Stimulated activated CD4-positive, alpha-beta T cell treated with anti-CD3 and anti-CD28 coated beads, Interleukin-4, amount 100 ng/mL, for 48 hours (primary cell): ENCODE measurements at regions not wholly inside any gene's neighbourhood (a gene's known extent, or its start where the extent isn't known, plus 50 kb on each side); places are given as distances from the start of the nearest gene placed in this dataset.
"Not testable (repeated sequence)": the region's sequence is repeated elsewhere in the genome, so short reads cannot be mapped to it uniquely, and the experiment has no call there.

Experiments used
- DNase-seq, 2 donors: peaks; one replicate each; pipeline ENCODE4 v3.0.0-alpha.2; 2020; ENCODE audit warnings: low read depth in 2 of 2

DNA sequence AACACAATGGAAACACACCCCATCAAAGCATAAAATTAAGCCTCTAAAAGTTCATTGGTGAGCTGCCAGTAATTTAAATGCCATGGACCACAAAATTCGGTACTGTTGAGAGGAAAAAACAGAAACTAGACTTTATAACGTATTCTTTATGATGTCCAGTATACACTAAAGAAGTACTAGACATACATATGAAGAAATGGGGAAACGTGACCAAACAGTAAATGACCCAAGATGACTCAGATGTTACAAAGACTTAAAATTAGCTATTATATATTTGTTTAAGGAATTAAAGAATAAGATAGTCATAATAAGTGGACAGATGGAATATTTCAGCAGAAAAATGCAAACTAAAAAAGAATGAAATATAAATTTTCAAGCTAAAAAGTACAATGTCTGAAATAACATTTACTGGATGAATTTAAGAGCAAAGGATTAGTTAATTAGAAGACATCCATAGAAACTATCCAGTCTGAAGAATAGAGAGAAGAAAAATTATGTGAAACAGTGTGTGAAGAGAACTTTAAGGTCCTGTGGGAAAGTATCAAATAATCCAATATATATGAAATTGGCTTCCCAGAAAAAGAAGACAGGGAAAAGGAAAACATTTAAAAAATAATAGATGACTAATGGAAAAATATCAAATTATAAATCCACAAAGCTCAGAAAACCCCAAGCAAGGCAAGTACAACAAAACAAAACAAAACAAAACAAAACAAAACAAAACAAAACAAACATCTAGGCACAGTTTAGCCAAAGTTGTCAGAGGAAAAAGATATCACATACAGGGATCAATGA, 69.4 kb downstream of the SAMD9 start:
- no peak for DNase-seq

GRCh38 chr7:93047514-93048099, 70.2 kb downstream of the SAMD9 start:
- no peak for DNase-seq

DNA sequence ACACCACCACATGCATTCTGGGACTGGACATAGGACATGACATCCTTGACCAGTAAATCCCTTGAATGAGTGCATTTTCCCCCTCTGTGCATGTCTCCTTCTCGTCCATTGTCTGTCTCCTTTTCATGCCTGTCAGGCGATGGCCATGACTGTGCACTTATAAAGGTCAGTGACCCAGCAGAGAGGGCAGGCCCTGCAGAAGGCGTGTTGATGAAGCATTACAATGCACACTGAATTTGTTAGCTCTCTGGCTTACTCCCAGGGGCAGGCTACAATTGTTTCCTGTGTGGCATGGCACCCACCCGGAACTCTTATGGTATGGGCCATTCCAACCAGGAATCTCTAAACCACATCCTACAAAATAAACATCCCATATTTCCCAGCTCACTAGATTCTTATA, 71.1 kb downstream of the SAMD9 start:
- DNase-seq, result no peak

GRCh38 chr7:93044147-93044810, 73.5 kb downstream of the SAMD9 start:
- no peak for DNase-seq

- no peak for DNase-seq
Measured at GRCh38 chr7:93043385-93043985, 74.3 kb downstream of the SAMD9 start.

DNA sequence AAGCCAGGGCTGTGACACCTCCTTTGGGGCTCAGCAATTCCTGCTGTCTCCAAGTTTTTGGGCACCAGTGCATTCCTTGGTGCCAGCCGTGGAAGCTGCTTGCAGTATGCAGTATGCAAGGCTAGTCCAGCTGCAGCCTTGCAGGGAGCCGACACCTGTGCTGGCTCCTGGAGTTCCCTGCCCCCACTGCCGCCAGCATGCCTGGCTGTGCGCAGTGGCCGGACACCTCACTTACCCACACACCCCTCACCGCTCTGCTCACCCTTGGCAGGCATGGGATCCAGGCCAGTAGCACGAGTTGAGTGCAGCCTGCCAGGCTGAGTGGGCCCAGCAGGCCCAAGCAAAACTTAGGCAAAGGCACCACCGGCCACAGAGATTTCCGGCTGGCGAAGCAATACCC, 77.4 kb downstream of the SAMD9 start:
- no peak for DNase-seq

DNA sequence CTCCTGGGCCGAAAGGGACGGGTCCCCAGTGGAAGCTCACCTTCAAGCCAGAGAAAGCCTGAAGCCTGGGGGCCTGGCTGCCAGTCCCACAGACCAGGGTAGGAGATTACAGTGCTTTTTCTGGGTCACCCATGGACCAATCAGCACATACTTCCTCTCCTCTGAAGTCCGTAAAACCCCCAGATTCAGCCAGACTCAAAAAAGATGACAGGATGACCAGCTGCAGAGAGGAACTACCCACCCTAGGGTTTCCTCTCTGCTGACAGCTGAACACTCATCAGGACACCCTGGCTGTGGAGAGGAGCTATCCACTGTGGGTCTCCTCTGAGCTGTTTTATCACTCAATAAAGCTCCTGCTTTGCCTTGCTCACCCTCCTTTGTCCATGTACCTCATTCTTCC, 78.0 kb downstream of the SAMD9 start:
- DNase-seq, result no peak

GRCh38 chr7:93039282-93039681, 78.5 kb downstream of the SAMD9 start:
- no peak for DNase-seq

DNA sequence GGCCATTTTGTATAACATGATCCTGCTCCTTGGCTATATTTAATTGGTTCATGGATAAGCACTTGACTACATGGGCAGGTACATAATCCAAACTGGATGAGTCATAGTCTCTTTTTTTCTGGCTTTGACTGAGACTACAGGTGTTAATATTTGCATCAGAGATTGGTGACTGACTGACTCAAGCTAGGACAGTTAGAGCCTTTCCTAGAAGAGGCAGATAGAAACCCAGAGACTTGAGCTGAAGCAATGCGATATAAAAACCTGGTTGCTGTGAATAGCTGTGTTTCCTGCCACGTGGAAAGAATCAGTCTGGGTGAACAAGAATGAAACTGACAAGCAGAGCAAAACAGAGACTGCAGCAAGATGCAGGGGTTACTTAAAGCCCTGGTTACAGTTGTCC, 81.0 kb downstream of the SAMD9 start:
- peak in 1 of 2 donors; percentile 25 for DNase-seq

- no peak for DNase-seq
Measured at GRCh38 chr7:93036149-93036640, 81.6 kb downstream of the SAMD9 start.

GRCh38 chr7:93031795-93032194, 86.0 kb downstream of the SAMD9 start:
- no peak for DNase-seq

DNA sequence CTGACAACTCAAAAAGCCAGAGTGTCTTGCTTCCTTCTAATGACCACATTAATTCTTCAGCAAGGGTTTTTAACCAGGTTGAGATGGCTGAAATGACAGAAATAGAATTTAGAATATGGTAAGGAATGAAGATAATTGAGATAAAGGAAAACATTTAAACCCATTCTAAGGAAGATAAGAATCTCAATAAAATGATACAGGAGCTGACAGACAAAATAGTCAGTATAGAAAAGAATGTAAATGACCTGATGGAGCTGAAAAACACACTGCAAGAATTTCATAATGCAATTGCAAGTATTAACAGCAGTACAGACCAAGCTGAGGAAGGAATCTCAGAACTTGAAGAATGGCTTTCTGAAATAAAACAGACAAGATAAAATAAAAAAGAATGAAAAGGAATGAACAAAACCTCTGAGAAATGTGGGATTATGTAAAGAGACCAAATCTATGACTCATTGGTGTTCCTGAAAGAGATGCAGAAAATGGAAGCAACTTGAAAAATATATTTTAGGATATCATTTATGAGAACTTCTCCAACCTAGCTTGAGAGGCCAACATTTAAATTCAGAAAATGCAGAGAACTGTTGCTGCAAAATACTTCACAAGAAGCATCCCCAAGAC, 87.1 kb downstream of the SAMD9 start:
- no peak for DNase-seq

- no peak for DNase-seq
Measured at GRCh38 chr7:93029056-93029455, 88.7 kb downstream of the SAMD9 start.

GRCh38 chr7:93028610-93029009, 89.2 kb downstream of the SAMD9 start:
- no peak for DNase-seq

DNA sequence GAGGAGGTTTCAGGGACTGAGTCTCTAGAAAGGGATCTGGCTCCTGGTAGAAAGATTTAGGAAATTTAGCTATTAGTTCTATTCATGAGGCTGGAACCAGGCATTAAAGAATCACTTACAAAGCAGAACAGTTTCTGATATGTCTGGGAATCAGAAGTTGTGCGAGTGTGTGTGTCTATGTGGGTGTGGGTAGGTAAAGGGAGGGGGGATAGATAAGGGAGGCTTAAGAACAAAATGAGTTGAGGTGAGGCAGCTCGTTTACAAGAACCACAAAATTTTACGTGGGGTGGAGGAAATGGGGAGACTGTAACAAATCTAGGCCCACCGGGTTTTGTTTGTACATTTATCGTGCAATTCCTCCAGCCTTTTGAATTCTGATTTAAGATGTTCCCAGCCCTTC, 90.7 kb downstream of the SAMD9 start:
- DNase-seq, result no peak

DNA sequence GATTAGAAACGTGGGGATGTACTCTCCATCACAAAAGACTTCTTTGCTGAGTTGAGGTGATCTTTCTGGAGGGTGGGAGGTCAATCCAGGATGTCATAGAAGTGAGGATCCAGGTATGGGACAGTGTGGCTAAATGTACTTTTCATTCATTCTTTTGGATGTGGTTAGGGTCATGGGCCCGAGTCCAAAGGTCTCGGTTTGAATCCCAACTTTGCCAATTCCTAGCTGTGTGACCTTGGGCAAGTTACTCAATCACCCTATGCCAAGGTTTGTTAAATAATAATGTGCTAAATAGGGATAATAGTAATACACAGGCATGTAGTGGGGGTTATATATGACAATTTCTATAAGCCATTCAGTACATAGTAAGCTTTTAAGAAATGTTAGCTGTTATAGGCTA, 91.4 kb downstream of the SAMD9 start:
- DNase-seq, result no peak

- no peak for DNase-seq
Measured at GRCh38 chr7:93025389-93025788, 92.4 kb downstream of the SAMD9 start.

- DNase-seq, result not testable (repeated sequence)
Measured at GRCh38 chr7:93022931-93023478, 94.8 kb downstream of the SAMD9 start.

- DNase-seq, result no peak
Measured at GRCh38 chr7:93021748-93022147, 96.0 kb downstream of the SAMD9 start.

- DNase-seq, result no peak
Measured at GRCh38 chr7:93018716-93019115, 99.1 kb downstream of the SAMD9 start.

DNA sequence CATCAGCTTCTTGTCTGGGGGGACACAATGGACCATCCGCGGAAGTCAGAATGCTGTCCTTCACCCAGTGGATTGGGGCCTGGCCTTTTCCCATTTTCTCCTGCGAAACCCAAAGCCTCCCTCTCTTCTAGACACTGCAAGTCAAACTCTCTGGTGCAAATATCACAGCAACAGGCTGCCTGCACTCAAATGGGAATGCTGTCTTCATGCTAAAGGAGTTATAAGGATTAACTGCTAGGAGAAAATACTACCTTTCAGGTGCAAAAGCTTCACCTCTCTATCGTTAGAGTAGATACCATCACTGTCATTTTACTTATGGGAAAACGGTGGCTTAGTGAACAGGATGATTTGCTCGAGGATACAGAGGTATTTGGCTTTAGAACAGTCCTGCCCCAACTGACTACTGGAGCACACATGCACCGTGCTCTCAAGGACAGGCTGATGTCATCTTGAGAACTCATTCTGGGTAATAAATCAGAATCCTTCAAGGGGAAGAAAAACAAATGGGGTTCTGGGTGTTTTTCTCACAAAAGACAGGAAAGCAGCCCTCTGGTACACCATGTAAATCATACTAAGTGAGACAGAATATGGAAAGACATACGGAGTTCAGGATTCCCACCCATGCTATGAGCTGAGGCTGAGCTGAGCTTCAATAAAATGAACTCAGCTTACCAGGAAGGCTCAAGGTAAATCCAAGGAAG, 100.9 kb downstream of the SAMD9 start:
- DNase-seq, result no peak
